Mammary epithelial cell (primary cell): ENCODE measurements at regions not wholly inside any gene's neighbourhood (a gene's known extent, or its start where the extent isn't known, plus 50 kb on each side); places are given as distances from the start of the nearest gene placed in this dataset.

Source experiments
- CTCF ChIP-seq, 2 donors: IDR thresholded peaks in 1 of 2; conservative IDR thresholded peaks in 1 of 2; 2 replicates each; pipeline ENCODE4 v1.5.1; 2011 to 2012; ENCODE audit warnings: inconsistent platforms in 2 of 2, low read length in 2 of 2, mild to moderate bottlenecking in 2 of 2, control low read depth in 1 of 2, low read depth in 1 of 2; ENCODE audit not compliant: insufficient read depth in 1 of 2; ENCODE audit errors: extremely low read depth in 1 of 2
- EZH2 ChIP-seq: IDR thresholded peaks from 2 replicates; pipeline ENCODE4 v1.6.1; 2012; ENCODE audit warnings: low read length, inconsistent platforms, borderline replicate concordance

DNA sequence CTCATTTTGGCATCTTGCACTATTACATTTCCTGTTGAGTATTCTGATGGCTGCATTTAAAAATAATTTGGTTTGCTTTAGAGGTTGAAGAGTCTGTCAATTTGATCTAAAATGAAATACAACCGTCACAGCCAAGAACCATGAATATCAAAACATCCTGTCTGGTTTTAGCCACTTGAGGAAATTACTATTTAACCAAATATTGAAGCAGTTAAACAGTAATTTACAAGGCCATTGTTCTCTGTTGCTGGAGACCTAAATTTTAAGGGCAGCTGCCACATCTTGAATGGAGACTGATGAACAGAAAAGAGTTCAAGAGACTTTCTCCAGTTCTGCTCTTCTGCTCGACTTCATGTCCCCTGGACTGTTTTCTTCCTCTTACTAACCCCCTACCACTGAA is 549.4 kb downstream of the LRRC70 start:
- no peak for TF ChIP-seq CTCF (conservative IDR thresholded peaks at IDR 0.05 in 1 of 2, IDR thresholded peaks at IDR 0.05 in 1 of 2; ENCODE audit: extremely low read depth in 1 of 2, insufficient read depth in 1 of 2, low read depth in 1 of 2, low read length in 2 of 2)
- TF ChIP-seq EZH2 = no peak
